ENCODE measurements at regions not wholly inside any gene's neighbourhood (a gene's known extent, or its start where the extent isn't known, plus 50 kb on each side); places are given as distances from the start of the nearest gene placed in this dataset.

DNA sequence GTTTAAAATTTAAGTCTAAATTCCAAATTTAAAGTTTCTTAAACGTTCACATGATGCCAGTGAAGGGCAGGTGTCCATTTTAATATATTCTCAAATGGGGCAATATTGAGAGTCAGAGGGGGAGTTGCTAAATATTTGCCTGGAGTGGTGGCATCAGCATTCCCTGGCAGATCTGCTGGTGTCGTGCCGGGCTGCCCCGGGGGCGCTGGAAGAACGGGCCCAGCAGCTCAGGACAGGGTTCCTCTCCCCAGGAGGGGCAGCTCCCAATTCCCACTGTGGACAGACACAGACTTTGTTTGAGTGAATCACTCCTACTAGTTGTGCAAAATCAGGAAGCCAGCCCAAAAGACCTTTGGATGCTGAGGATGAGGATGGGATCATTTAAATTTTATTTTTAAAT is 468.7 kb upstream of the B3GAT1 start:
- in situ Hi-C loops (cut with MboI; ENCODE audit: low pct_ligation_motif_present in 1 of 4, low pct_unique_long_range_greater_than_20kb in 1 of 4, low sequenced_read_pairs in 3 of 4): no loop called here
- 50 to 73% methylated on average over 1 to 4 of the region's 6 CpGs for WGBS, 2 donors (ENCODE audit: low coverage in 1 of 2)

DNA sequence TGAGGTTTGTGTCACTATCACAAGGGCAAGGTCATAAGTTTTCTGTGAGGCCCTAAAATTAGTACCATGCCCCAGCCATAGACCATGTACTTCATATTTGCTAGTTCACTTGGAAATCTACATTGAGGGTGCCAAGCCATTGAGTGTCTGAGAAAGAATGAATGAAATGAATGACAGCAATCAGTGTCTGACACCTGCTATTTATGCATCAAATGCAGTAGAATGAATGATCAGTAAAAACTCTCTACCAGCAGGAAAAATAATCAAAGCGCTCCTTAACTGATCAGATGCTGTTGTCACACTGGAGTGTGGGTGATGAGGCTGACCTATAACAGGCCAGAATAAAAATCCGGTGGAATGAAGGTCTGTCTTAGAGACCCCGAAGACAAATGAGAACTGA is 467.9 kb upstream of the B3GAT1 start:
- no peaks in the 10 kb centered on the region for H3K4me1 ChIP-seq
- no peak overlapping the region for H3K27ac ChIP-seq
- H3K9me3 ChIP-seq: no peaks in the 10 kb centered on the region
- intact Hi-C loops (cut with DNase I; ENCODE audit: low total_unique reads): no loop called here
- H3K4me3 ChIP-seq: no peak overlapping the region
- WGBS, 2 donors (ENCODE audit: low coverage in 1 of 2): 88 to 100% methylated on average over 3 of the region's 3 CpGs
- no peaks in the 10 kb centered on the region for H3K36me3 ChIP-seq
- no peak for DNase-seq
- no peaks in the 10 kb centered on the region for H3K27me3 ChIP-seq
- TF ChIP-seq POLR2A (IDR thresholded peaks at IDR 0.05) (no peak), POLR2AphosphoS5 (IDR thresholded peaks at IDR 0.05) (no peak), EP300 (IDR thresholded peaks at IDR 0.05; ENCODE audit: low read depth) (no peak)
- TF ChIP-seq, protein P1, sequence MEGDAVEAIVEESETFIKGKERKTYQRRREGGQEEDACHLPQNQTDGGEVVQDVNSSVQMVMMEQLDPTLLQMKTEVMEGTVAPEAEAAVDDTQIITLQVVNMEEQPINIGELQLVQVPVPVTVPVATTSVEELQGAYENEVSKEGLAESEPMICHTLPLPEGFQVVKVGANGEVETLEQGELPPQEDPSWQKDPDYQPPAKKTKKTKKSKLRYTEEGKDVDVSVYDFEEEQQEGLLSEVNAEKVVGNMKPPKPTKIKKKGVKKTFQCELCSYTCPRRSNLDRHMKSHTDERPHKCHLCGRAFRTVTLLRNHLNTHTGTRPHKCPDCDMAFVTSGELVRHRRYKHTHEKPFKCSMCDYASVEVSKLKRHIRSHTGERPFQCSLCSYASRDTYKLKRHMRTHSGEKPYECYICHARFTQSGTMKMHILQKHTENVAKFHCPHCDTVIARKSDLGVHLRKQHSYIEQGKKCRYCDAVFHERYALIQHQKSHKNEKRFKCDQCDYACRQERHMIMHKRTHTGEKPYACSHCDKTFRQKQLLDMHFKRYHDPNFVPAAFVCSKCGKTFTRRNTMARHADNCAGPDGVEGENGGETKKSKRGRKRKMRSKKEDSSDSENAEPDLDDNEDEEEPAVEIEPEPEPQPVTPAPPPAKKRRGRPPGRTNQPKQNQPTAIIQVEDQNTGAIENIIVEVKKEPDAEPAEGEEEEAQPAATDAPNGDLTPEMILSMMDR (IDR thresholded peaks at IDR 0.05): no peak
- in situ Hi-C loops (cut with MboI; ENCODE audit: low pct_ligation_motif_present in 1 of 4, low pct_unique_long_range_greater_than_20kb in 1 of 4, low sequenced_read_pairs in 3 of 4): no loop called here

More for the DNA sequence above, 468.7 kb upstream of the B3GAT1 start:
- H3K9me3 ChIP-seq: no peaks in the 10 kb centered on the region
- no peaks in the 10 kb centered on the region for H3K4me1 ChIP-seq
- DNase-seq: no peak
- peaks cover 3% of the 10 kb centered on the region for H3K27me3 ChIP-seq
- no peak overlapping the region for H3K27ac ChIP-seq
- H3K36me3 ChIP-seq: no peaks in the 10 kb centered on the region
- no peak overlapping the region for H3K4me3 ChIP-seq
- TF ChIP-seq, protein P1 (IDR thresholded peaks at IDR 0.05): no peak
- no peak for TF ChIP-seq POLR2AphosphoS5 (IDR thresholded peaks at IDR 0.05)
- intact Hi-C loops (cut with DNase I; ENCODE audit: low total_unique reads): no loop called here

DNA sequence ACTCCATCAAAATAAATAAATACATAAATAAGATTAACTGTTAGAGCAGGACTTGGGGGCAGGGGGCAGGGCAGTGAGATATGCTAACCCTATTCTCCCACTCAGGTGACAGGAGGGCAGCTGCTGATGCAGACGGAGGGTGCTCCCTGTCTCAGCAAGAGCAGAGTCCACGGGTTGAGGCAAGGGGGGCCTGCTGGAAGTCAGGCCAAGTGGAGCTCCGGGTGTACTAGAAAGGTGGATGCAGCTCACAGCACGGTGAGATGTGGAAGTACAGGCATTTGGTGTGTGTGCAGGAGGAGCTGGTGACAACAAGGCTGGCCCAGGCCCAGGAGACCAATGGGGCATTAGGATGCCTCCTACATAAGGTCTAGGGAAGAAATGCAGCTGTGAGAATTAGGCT is 467.3 kb upstream of the B3GAT1 start:
- Histone ChIP-seq H3K4me3 (no peak overlapping the region), H3K9me3 (no peaks in the 10 kb centered on the region), H3K36me3 (no peaks in the 10 kb centered on the region), H3K4me1 (no peaks in the 10 kb centered on the region), H3K27me3 (no peaks in the 10 kb centered on the region), H3K27ac (no peak overlapping the region)
- no peak for DNase-seq
- in situ Hi-C loops (cut with MboI; ENCODE audit: low pct_ligation_motif_present in 1 of 4, low pct_unique_long_range_greater_than_20kb in 1 of 4, low sequenced_read_pairs in 3 of 4) (no loop called here), intact Hi-C loops (cut with DNase I; ENCODE audit: low total_unique reads) (no loop called here)
- WGBS, 2 donors (ENCODE audit: low coverage in 1 of 2): 70 to 80% methylated on average over 3 to 4 of the region's 4 CpGs
- TF ChIP-seq POLR2AphosphoS5 (IDR thresholded peaks at IDR 0.05) (no peak), POLR2A (IDR thresholded peaks at IDR 0.05) (no peak), EP300 (IDR thresholded peaks at IDR 0.05; ENCODE audit: low read depth) (no peak)
- TF ChIP-seq, protein P1 (IDR thresholded peaks at IDR 0.05): no peak

DNA sequence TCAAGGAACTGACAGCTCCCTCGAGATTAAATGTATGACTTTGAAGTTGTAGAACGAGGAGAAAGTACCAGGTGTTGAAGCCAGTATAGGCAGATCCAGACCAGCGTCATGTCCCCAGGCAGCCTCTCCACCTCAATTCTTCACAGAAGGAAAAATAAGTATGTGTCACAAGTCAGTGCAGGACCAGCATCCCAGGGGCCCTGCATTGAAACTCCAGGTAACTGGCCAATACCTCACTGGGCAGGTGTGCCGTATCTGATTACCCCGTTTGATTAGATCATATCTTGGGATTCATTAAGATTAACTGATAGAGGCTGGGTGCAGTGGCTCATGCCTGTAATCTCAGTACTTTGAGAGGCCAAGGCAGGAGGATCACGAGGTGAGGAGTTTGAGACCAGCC is 466.7 kb upstream of the B3GAT1 start:
- Histone ChIP-seq H3K36me3 (no peaks in the 10 kb centered on the region), H3K9me3 (no peaks in the 10 kb centered on the region), H3K27ac (no peak overlapping the region), H3K27me3 (no peaks in the 10 kb centered on the region), H3K4me3 (no peak overlapping the region), H3K4me1 (no peaks in the 10 kb centered on the region)
- in situ Hi-C loops (cut with MboI; ENCODE audit: low pct_ligation_motif_present in 1 of 4, low pct_unique_long_range_greater_than_20kb in 1 of 4, low sequenced_read_pairs in 3 of 4): no loop called here
- no peak for TF ChIP-seq POLR2A (IDR thresholded peaks at IDR 0.05)
- TF ChIP-seq, protein P1 (IDR thresholded peaks at IDR 0.05): no peak
- TF ChIP-seq POLR2AphosphoS5 (IDR thresholded peaks at IDR 0.05): no peak
- no peak for TF ChIP-seq EP300 (IDR thresholded peaks at IDR 0.05; ENCODE audit: low read depth)
- DNase-seq: no peak
- intact Hi-C loops (cut with DNase I; ENCODE audit: low total_unique reads): no loop called here
- 51 to 55% methylated on average over 4 to 6 of the region's 6 CpGs for WGBS, 2 donors (ENCODE audit: low coverage in 1 of 2)
